Globus pallidus (tissue), 1 donor: ENCODE measurements at regions not wholly inside any gene's neighbourhood (a gene's known extent, or its start where the extent isn't known, plus 50 kb on each side); places are given as distances from the start of the nearest gene placed in this dataset.
A peak's percentile ranks its signal among the peaks of the same experiment; 100 is the strongest.

Experiments used
- DNase-seq: peaks from one replicate; pipeline ENCODE4 v3.0.0-alpha.2; 2015; ENCODE audit warnings: low spot score

DNA sequence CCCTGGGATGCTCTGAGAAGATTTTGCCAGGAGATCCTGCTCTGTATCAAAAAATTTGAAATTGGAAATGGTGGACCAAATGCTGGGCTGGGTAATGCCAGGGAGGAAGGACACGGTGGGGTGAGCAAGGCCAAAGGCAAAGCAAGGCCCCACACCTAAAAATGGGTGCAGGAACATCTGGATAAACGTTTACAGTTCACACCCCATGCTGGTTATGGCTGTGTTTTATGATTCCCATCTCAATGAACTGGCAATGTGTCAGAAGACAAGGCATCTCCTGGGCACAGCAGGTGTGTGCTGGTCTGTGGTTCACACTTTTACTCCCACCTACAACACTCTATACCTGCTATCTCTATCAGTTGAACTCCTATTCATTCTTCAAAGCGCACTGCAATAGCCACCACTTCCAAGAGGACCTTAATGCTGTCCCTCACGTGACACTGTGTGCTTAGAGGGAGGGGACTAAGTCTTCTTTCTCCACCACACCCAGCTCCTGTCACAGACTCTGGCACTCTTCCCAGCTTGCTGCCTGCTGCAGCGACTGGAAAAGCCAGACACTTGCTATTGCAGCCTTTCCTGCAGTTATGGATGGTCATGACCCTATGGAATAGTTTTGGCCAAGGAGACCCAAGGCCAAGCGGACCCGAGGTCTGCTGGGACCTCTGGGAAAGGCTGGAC lies 277.5 kb downstream of the CTTN start:
- no peak for DNase-seq

DNA sequence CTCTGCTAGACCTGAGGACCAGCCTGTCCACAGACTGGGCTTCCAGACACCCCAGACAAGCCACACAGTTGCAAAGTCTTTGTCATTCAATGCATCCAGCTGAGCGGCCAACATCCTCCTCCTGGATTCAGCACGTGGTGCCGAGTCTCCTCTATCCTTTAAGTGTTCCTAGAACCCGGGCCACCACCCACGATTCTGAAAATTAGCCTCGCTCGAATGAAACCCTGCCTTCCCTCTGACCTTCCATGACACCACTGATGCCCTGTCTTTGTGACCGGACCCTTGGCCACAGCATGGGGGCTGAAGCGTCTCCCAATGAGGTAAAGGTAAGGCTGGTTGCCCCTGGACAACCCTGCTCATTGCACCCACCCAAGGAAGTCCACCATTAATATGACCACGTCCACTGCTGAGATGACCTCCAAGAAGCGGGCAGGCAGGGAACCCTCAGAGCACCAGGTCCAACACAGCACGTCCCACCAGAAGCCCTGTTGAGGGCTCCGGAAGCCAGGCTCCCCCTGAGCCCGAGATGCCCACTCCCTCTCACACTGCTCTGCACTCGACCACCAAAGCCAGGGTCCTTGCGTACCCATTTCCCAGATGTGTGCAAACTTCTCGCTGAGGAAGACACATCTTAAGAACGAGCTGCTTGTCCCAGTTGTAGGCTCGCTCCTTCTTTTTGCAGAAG lies 279.0 kb downstream of the CTTN start:
- no peak for DNase-seq

DNA sequence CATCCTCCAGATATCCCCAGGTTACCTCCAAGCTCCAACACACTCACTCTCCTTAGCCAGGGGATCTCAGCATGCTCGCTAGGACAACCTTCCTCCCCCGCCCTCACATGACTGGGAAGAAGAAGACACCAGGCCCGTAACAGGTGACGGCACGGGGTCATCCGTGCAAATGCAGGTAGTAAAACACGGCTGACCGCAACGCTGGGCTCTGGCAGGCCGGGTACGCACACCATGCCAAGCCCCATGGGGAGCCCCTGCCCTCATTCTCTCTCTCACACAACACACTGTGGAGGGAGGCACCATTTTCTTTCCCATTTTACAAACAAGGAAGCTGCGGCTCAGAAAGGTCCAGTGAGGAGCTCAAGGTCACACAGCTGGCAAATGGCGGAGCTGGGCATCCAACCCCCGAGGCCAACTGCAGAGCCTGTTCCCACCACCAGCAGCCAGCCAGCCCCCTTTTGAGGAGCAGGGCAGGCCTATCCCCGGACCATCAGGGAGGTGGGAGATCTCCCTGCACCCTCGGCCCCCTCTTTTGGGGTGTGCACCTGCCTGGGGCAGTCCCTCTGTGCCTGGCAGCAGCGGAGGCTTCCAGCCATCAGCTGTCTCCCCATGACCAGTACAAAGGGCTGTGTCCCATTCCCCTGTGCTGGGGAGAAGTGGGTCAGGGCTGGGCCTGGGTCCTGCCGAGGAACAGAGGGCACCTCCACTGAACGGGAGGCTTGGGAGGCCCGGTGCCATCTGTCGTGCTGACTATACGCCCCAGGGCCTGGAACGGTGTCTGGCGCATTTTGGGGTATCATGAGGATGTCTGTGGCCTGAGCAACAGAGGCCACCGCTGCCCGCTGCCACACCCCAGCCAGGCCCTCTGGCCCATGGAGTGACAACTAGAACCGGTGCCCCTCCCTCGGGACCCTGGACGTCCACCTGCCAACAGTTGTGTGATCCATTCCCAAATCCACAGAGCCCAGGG lies 280.9 kb downstream of the CTTN start:
- no peak for DNase-seq

DNA sequence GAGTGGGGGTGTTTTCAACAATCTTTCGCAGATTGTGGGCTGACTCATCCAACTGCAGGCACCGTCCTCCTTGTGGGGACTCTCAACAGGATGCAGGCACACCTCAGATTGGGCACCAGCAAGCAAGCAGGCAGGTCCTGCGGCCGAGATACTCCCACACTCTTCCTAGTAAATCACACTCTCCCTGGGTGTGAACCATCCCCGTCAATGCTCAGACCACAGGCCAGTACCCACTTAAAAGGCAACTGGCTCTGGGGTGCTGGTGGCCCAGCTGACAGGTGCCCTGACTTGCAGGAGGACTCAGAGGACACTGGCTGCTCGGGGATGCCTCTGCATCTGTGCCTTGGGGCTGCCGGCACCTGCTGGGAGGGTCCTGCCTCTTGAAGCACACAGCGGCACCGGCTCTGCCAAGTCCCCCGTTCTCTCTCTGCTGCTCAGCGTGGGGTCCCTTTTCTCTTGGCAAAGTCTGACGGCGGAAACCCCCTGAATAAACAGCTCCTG lies 282.5 kb downstream of the CTTN start:
- no peak for DNase-seq

DNA sequence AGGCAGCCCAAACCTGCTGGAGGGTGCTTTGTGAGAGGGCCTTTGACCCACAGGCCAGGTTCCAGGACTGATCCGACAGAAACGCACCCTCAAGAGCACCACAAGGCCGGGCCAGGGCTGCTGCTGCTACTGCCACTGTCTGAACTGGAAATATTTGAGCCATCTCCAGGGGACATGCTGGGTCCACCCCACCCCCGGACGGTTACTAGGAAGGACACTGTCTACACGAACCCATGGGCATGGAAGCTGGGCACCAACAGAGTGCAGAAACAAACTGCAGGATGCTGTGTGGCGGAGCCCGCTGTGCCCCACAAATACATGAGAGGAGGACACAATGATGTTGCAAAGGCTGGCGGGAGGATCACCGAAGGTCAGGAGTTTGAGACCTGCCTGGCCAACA lies 283.7 kb downstream of the CTTN start:
- no peak for DNase-seq

DNA sequence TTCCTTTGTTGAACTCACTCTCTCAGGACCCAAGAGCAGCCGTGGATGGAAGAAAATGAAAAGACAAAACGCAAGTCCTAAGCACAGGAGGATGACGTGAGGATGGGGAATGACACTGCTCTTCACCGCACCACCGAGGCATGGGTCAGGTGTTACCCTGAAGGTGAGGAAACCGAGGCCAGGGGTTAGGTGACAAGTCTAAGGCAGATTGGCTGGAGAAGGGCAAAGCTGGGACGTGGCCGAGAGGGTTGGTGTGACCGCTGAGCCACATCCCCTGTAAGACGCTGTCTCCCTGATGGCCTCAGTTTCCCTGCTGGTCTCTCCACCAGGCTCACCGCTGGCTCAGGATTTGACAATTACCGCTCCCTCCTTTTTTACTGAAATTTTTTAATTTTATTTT lies 284.4 kb downstream of the CTTN start:
- no peak for DNase-seq

DNA sequence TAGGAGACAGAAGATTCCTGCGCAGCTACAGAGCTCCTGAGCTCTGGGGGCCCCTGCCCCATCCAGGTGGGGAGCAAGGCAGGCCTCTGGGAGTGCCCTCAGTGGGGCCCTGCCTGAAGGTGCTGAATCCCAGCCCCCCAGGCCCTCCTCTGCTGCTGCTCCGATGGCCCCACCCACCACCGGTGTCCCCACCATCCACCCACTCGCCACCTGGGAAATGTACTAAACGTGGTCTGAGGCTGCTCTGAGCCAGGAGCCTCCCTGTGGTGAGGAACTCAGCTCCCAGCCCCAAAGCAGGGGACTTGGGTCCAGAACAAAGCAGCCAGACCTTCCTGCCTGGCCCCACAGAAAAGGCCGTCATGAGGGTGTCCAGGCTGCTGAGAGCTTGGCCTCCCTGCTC lies 289.4 kb downstream of the CTTN start:
- no peak for DNase-seq

DNA sequence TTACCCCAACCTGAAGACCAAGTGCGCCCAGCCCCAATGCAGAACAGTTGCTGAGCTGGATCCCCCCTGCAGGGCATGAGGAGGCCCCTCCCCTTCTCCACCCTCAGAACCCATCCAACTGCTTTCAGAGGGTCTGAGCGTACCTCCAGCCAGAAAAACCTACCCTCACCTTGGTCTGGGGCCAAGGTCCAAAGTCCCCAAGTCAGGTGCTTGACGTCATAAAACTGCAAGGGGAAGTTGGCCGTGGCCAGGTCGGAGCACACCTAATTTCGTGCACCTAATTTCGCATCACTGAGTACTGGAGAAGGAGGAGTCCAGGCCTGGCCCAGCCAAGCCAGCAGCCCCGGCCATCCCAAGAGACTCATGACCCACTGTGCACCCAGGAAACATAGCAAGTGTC lies 289.8 kb downstream of the CTTN start:
- DNase-seq, result no peak

DNA sequence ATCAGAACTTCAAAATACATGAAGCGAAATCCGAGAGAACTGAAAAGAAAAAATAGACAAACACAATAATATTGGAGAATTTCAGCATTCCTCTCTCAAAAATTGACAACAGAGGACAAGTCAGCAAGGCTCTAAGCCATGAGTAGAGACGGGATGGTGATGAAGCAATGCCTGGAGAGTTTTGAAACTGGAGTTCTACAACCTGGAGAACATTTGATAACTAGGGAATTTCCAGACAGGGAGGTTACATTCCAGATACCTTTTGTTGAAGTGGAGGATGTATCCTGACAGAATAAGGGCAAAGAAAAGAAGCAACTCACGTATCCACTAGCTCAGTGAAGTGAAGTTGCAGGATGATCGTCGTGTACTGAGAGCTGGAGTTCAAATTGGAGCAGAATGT lies 291.4 kb downstream of the CTTN start:
- no peak for DNase-seq

DNA sequence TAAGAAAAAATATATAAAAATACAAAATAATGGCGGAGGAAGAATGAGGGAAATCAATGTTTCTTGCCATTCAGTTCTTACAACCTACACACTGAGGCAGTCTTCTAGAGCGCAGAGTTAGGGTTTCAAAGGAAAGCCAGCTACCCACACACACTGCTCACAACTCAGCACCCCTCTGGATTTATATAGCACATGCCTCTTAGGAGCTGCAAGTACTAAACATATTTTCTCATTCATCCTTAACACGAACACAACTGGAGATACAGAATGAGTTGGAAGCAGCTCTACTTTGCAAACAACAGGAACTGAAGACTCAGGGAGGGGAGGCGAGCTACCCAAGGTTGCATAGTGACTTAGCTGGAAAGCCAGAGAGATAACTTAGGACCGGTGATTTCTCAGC lies 293.8 kb downstream of the CTTN start:
- DNase-seq, result no peak

DNA sequence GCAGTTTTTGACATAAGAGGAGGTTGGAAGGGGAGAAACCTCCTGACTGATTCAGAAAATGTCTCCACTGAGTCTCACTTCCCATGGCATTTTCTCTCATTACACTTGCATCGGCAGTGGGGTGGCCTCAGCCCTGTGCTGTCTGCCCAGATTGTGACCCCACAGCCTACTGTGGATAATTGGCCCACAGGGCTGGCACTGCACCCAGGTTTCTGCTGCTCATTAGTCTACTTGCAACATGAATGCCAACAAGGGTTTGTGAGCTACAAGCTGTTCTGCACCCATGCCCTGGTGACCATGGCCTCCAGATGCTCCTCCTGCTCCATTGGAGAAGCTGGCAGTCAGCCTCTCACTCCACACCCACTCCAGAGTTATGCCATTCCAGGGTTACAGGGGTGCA lies 296.0 kb downstream of the CTTN start:
- DNase-seq, result peak; percentile 39

DNA sequence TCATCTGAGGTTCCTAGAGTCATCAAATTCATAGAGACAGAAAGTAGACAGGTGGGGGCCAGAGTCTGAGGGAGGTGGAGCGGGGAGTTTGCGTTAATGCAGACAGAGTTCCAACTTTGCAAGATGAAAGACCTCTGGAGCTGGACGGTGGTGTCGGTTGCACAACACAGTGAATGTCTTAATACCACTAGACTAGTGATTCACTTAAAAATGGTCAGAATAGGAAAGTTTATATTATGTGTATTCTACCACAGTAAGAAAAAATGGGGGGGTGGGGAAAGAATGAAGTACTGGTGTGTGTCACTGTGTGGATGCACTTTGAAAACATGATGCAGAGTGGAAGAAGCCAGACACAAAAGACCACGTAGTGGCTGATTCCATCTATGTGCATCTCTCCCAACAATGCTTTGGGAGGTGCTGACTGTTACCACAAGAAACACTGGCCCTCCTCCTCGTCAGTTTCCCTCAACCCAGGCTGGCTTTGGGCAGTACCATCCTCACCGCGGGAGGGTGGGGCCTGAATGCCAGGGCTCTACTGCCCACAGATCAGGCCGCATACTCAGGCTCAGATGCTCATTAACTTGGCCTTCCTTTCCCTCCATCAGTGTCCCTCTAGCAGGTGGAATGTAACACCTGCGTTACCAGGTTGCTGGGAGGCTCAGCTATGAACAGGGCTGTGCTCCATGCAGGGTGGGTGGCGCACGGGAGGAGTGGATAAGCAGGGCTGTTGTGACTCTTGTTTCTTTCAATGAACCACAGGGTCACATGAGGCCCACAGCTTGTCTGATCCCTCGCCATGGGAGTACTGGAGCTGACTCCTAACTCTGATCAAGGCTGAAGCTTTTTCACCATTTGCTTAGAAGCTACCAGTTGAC lies 297.0 kb downstream of the CTTN start:
- DNase-seq, result no peak

DNA sequence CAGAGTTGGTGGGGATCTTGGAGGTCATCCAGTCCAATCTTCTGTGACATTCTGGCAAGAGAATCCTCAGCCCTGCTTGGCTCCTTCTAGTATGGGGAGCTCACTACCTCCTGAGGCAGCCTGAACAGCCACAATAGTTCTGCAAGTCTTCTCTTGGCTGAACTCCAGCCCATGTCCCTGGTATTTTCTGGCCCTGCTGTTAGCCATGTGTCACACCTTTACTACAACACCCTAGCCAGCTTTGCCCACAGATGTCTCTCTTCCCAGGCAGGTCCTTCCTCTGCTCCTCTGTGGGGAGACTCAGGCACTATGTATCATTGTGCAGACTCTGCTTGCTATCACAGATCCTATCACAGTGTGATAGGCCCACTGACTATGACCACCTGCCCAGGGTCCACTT lies 297.7 kb downstream of the CTTN start:
- no peak for DNase-seq

DNA sequence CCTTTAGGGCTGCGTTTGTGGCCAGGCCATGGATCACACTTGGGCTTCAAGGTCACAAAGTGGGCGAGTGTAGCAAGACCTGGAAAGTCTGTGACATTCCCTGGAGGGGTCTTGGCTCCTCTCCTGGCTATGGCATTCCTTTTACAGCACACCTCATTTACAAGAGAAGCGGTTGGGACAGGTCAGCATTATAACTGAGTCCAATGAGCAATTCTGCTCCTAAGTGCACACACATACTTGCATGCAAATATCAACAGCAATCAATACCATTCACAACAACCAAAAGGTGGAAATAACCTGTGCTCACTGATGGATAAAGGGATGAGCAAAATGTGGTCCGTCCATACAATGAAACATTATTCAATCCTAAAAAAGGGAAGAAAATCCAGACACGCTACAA lies 298.2 kb downstream of the CTTN start:
- DNase-seq, result no peak

DNA sequence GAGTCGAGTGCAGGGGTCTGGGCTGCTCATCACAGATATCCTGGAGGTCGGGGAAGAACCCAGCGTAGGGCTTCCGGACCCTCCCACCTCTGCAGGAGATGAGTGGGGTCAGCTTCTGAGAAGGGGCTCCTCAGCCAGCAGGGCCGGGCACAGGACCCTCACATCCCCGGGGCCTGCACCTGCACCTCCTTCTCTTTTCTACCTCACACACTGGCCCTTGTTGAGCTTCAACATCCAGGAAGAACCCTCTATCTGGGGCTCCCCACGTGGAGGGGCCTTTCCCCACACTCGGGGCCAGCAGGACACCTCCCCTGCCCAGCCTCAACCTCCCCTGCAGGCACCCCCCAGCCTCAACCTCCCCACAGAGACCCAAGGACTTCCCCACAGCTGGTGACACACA lies 299.4 kb downstream of the CTTN start:
- DNase-seq, result no peak

DNA sequence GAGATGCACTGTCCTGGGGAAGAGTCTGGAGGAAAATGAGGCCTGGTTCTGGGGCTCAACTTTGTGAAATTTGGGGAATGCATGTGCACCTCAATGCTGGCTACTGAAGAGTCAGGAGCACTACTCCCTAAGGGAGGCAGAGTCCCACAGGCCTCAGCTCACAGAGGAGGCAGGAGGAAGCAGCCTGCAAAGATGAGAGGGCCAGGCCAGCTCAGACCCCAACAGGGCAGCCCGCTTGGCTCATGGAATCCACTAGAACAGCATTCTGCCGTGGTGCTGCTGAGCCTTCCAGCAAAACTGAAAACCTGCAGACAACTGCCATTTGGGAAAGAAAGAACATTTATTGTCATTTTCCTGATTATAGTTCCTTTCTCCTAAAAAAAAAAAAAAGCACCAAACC lies 300.5 kb downstream of the CTTN start:
- DNase-seq, result no peak

DNA sequence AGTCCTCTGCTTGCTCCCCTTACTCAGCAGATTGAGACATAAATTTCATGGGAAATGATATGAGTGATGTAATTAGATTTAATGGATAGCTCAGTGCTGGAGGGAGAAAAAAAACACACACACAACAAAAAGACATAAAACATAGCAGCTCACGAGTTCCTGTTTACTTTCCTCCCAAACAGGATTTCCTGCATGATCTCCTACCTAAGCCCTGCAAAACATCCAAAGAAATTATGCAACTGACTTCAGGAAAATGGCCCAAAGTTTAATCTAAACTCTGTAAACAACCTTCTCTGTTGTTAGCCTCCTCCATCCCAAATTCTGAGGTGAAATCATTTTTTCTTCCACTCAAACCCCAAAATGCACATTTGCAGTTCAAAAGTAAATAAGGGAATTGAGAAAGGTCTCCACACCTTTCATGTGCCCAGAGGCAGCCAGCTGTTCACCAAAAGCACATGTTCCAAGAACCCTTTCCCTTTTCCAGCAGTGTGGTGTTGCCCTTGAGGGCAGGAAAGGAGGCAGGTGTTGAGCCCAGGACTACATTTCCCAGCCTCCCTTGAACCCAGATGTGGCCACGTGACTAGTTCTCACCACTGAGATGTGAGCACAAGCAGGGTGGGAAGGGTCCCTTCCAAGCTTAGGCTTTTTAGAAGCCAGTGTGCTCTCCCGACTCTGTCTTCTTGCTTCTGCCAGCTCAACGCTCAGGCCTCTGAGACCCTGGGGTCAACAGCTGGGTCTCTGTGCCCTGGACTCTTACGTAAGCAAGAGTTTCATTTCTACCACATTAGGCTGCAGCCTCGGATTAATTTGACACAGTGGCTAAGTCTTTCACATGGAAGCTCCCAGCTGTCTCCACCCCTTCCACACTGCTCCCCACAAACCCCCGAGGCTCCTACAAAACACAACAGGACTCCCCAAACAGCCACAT lies 301.2 kb downstream of the CTTN start:
- no peak for DNase-seq

DNA sequence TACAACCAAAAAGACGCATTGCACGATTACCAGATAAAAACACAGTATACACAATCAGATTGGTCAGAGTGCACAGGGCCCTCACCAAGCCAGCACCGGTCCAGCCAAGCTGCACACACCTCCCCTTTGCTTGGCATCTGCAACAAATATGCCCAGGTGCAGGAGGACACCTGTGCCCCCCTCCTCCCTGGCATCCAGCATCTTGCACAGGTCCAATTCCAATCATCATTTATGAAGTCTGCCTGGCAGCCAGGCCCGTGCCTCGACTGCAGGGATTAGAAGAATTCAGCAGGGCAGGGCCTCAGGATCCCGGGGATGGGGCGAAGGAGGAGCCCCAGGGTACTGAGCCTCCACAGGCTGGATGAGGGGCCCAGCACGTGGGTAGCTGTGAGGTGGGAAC lies 302.1 kb downstream of the CTTN start:
- DNase-seq, result no peak

DNA sequence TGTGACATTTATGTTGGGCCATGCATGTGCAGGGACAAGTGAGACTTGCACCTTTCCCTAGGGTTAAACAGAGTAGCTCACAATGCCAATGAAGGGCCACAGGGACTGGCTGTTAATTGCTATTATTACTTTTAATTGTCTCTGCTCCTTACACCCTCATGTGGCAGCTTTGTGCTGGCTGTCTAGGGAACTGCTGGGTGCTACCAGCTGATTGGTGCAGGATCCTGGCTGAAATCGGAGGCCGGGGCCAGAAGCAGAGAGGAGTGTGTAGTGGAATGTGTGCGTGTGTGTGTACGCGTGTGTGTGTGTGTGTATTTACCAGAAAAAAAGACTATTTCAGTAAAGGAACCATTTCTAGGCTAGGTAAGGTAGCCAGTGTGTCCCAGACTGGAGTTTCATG lies 302.5 kb downstream of the CTTN start:
- DNase-seq, result no peak

DNA sequence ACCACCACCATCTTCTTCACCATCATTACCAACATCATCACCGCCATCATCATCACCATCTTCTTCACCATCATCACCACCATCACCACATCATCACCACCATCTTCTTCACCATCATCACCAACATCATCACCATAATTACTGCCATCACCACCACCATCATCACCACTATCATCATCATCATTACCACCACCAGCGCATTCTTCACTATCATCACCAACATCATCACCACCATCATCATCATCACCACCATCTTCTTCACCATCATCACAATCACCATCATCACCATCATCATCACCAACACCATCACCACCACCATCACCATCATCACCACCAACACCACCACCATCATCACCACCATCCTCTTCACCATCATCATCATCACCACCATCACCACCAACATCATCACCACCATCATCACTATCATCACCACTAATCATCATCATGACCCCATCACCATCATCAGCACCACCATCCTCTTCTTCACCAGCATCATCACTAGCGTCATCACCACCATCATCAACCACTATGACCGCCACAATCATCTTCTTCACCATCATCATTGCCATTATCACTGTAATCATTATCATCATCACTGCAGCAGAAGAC lies 303.8 kb downstream of the CTTN start:
- no peak for DNase-seq
